ENCODE measurements at regions not wholly inside any gene's neighbourhood (a gene's known extent, or its start where the extent isn't known, plus 50 kb on each side); places are given as distances from the start of the nearest gene placed in this dataset.

DNA sequence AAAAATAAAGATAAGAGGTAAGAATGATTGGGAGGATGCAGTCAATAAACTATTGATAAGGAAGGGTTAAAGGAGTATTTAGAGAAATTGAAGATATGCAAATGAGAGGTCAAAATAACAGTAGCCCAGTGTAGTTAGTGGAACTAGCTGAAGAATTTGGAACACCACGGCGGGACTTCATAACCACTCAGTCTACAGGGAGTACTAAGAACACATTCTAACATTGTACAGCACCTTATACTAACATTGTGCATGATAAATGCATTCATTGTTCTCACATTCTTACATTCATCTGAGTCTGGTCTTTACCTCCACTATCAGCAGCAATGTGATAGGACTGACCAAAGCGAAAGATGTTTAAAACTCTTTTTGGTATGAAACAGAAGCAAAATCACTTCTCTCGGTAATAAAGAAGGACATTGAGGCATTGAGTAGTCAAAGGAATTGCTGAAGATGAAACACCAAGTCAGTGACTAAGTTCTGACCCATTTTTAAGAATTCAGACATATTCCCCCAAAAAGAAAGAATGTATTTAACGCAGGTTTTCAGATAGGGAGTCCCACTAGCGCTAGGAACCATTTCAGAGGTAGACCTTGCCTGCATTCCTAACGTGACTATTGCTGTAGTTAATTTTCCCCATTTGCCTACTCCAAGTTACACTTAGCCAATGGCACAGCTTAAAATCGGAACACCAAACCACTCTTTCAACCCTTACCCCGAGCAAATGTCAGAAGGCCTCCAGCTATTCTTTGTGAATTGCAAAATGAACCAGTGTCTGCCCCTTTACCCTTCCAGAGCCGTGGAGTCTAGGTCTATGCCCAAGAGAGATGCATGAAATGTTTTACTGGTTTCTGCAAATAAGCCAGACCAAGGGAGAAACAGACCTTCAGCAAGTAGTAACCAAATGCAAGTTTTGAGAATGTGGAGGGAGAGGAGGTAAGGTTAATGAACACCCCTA is 108.8 kb upstream of the IRF2BP2 start:
- Histone ChIP-seq H3F3A (ENCODE audit: insufficient read depth, low read length, poor library complexity, severe bottlenecking) (peaks cover 5% of the 10 kb centered on the region), H3K27ac (ENCODE audit: low read length) (peak overlapping the region; percentile 78), H3K4me2 (ENCODE audit: low read length) (no peak overlapping the region), H2AFZ (ENCODE audit: low read depth, low read length) (no peak overlapping the region), H3K4me3 (ENCODE audit: low read length) (no peak overlapping the region), H4K20me1 (ENCODE audit: insufficient read depth) (no peaks in the 10 kb centered on the region), H3K9ac (ENCODE audit: low read length) (peak overlapping the region; percentile 40), H3K9me2 (ENCODE audit: insufficient read depth, low read length) (no peaks in the 10 kb centered on the region), H3K36me3 (ENCODE audit: insufficient read depth, low read length) (no peaks in the 10 kb centered on the region), H3K27me3 (ENCODE audit: insufficient read depth, low read depth, low read length) (no peaks in the 10 kb centered on the region), H3K79me2 (replicated peaks; ENCODE audit: insufficient read depth, low read length) (no peaks in the 10 kb centered on the region), H3K9me3 (ENCODE audit: low read length) (no peaks in the 10 kb centered on the region)
- TF ChIP-seq TAF1 (IDR thresholded peaks at IDR 0.05; ENCODE audit: low read depth) (no peak), SMC3 (conservative IDR thresholded peaks at IDR 0.05; ENCODE audit: poor library complexity) (no peak), EP300 (conservative IDR thresholded peaks at IDR 0.05; ENCODE audit: poor library complexity, severe bottlenecking) (no peak), MXI1 (conservative IDR thresholded peaks at IDR 0.05; ENCODE audit: poor library complexity, severe bottlenecking) (no peak), EZH2 (IDR thresholded peaks at IDR 0.05; ENCODE audit: borderline replicate concordance, insufficient read depth, low read length, poor library complexity, severe bottlenecking) (no peak), RAD21 (conservative IDR thresholded peaks at IDR 0.05) (no peak), POLR2AphosphoS5 (IDR thresholded peaks at IDR 0.05) (no peak)
- TF ChIP-seq, protein P1, sequence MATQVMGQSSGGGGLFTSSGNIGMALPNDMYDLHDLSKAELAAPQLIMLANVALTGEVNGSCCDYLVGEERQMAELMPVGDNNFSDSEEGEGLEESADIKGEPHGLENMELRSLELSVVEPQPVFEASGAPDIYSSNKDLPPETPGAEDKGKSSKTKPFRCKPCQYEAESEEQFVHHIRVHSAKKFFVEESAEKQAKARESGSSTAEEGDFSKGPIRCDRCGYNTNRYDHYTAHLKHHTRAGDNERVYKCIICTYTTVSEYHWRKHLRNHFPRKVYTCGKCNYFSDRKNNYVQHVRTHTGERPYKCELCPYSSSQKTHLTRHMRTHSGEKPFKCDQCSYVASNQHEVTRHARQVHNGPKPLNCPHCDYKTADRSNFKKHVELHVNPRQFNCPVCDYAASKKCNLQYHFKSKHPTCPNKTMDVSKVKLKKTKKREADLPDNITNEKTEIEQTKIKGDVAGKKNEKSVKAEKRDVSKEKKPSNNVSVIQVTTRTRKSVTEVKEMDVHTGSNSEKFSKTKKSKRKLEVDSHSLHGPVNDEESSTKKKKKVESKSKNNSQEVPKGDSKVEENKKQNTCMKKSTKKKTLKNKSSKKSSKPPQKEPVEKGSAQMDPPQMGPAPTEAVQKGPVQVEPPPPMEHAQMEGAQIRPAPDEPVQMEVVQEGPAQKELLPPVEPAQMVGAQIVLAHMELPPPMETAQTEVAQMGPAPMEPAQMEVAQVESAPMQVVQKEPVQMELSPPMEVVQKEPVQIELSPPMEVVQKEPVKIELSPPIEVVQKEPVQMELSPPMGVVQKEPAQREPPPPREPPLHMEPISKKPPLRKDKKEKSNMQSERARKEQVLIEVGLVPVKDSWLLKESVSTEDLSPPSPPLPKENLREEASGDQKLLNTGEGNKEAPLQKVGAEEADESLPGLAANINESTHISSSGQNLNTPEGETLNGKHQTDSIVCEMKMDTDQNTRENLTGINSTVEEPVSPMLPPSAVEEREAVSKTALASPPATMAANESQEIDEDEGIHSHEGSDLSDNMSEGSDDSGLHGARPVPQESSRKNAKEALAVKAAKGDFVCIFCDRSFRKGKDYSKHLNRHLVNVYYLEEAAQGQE (IDR thresholded peaks at IDR 0.05; ENCODE audit: borderline replicate concordance) = no peak
- TF ChIP-seq, protein P2, sequence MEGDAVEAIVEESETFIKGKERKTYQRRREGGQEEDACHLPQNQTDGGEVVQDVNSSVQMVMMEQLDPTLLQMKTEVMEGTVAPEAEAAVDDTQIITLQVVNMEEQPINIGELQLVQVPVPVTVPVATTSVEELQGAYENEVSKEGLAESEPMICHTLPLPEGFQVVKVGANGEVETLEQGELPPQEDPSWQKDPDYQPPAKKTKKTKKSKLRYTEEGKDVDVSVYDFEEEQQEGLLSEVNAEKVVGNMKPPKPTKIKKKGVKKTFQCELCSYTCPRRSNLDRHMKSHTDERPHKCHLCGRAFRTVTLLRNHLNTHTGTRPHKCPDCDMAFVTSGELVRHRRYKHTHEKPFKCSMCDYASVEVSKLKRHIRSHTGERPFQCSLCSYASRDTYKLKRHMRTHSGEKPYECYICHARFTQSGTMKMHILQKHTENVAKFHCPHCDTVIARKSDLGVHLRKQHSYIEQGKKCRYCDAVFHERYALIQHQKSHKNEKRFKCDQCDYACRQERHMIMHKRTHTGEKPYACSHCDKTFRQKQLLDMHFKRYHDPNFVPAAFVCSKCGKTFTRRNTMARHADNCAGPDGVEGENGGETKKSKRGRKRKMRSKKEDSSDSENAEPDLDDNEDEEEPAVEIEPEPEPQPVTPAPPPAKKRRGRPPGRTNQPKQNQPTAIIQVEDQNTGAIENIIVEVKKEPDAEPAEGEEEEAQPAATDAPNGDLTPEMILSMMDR (IDR thresholded peaks at IDR 0.05; ENCODE audit: poor library complexity, severe bottlenecking) = no peak

DNA sequence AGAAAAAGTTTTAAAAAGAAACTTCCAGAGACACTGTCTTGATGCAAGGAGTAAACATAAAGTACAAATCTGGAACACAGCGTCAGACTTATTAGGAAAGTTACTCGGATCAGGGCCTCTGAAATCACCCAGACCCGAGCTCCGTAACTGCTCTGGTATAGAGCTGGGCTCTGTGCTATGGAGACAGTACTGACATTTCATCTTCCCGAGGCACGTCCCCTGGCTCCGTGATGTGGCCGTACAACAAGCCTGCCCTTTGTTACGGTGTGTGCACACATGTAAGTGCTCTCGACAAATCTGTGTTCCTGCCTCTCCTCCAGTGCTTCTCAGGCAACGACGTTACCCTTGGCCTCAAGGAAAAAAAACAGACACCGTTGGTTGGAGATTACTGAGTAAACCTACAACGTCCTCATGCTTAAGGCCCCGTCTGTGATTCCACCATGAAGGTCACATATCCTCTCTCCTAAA is 107.0 kb upstream of the IRF2BP2 start:
- no peaks in the 10 kb centered on the region for H3K9me2 ChIP-seq (ENCODE audit: insufficient read depth, low read length)
- no peak overlapping the region for H2AFZ ChIP-seq (ENCODE audit: low read depth, low read length)
- H3K36me3 ChIP-seq (ENCODE audit: insufficient read depth, low read length) = no peaks in the 10 kb centered on the region
- H3K27ac ChIP-seq (ENCODE audit: low read length) = no peak overlapping the region
- TF ChIP-seq RAD21 (conservative IDR thresholded peaks at IDR 0.05) = no peak
- no peak for TF ChIP-seq SMC3 (conservative IDR thresholded peaks at IDR 0.05; ENCODE audit: poor library complexity)
- no peak for TF ChIP-seq EZH2 (IDR thresholded peaks at IDR 0.05; ENCODE audit: borderline replicate concordance, insufficient read depth, low read length, poor library complexity, severe bottlenecking)
- H3K79me2 ChIP-seq (replicated peaks; ENCODE audit: insufficient read depth, low read length) = no peaks in the 10 kb centered on the region
- no peak overlapping the region for H3K4me3 ChIP-seq (ENCODE audit: low read length)
- H4K20me1 ChIP-seq (ENCODE audit: insufficient read depth) = no peaks in the 10 kb centered on the region
- H3F3A ChIP-seq (ENCODE audit: insufficient read depth, low read length, poor library complexity, severe bottlenecking) = no peaks in the 10 kb centered on the region
- no peak overlapping the region for H3K4me2 ChIP-seq (ENCODE audit: low read length)
- H3K27me3 ChIP-seq (ENCODE audit: insufficient read depth, low read depth, low read length) = no peaks in the 10 kb centered on the region
- no peaks in the 10 kb centered on the region for H3K9me3 ChIP-seq (ENCODE audit: low read length)
- no peak overlapping the region for H3K9ac ChIP-seq (ENCODE audit: low read length)

Measured in neural cell (in vitro differentiated cells).